ENCODE measurements at regions not wholly inside any gene's neighbourhood (a gene's known extent, or its start where the extent isn't known, plus 50 kb on each side); places are given as distances from the start of the nearest gene placed in this dataset.

DNA sequence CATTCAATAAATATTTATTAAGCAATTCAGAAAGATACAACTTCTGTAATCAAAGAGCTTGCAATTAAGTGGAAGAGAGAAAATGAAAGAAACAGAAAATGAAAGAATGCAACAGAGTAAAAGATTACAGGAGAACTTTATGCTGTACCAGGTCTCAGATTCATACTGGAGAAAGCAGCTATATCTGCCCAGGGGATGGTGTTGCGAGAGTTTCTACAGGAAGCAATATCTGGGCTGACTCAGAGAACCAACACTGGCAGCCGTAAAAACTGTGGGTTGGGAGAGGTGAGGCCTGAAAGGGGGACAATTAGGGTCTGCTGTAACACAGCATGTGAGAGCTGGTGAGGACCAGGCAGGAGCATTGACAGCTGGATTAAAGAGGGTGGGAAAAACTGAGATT, 256.7 kb upstream of the TCF21 start:
- H3K4me3 ChIP-seq (ENCODE audit: low read depth in 2 of 2, low read length in 1 of 2), result no peak overlapping the region
- no peaks in the 10 kb centered on the region for H3K9me3 ChIP-seq
- H3K4me1 ChIP-seq (ENCODE audit: control insufficient read depth in 1 of 2, insufficient read depth in 2 of 2, low read depth in 1 of 2, low read length in 1 of 2), result no peaks in the 10 kb centered on the region; a peak in 1 of 4 replicates
- H3K4me2 ChIP-seq, result no peak overlapping the region
- no peak overlapping the region for H3K9ac ChIP-seq
- no peaks in the 10 kb centered on the region for H4K20me1 ChIP-seq (ENCODE audit: insufficient read depth)
- POLR2A ChIA-PET, result no interaction called here
- no peak overlapping the region for H3K27ac ChIP-seq (ENCODE audit: low read depth in 2 of 2, low read length in 1 of 2)
- CTCF ChIA-PET, result no interaction called here
- no peaks in the 10 kb centered on the region for H3K79me2 ChIP-seq (ENCODE audit: insufficient read depth)
- TF ChIP-seq MXI1 (IDR thresholded peaks at IDR 0.05; ENCODE audit: low read depth, low read length), result no peak
- no peak for TF ChIP-seq FOSL2 (IDR thresholded peaks at IDR 0.05; ENCODE audit: borderline replicate concordance, low read depth)
- no peak for TF ChIP-seq EP300 (IDR thresholded peaks at IDR 0.05; ENCODE audit: borderline replicate concordance in 1 of 2, low read depth in 1 of 2, low read length in 1 of 2)
- TF ChIP-seq RFX5 (IDR thresholded peaks at IDR 0.05; ENCODE audit: low read length), result no peak
- TF ChIP-seq CHD2 (IDR thresholded peaks at IDR 0.05; ENCODE audit: low read length, partially characterized antibody), result no peak
- TF ChIP-seq, protein P1, sequence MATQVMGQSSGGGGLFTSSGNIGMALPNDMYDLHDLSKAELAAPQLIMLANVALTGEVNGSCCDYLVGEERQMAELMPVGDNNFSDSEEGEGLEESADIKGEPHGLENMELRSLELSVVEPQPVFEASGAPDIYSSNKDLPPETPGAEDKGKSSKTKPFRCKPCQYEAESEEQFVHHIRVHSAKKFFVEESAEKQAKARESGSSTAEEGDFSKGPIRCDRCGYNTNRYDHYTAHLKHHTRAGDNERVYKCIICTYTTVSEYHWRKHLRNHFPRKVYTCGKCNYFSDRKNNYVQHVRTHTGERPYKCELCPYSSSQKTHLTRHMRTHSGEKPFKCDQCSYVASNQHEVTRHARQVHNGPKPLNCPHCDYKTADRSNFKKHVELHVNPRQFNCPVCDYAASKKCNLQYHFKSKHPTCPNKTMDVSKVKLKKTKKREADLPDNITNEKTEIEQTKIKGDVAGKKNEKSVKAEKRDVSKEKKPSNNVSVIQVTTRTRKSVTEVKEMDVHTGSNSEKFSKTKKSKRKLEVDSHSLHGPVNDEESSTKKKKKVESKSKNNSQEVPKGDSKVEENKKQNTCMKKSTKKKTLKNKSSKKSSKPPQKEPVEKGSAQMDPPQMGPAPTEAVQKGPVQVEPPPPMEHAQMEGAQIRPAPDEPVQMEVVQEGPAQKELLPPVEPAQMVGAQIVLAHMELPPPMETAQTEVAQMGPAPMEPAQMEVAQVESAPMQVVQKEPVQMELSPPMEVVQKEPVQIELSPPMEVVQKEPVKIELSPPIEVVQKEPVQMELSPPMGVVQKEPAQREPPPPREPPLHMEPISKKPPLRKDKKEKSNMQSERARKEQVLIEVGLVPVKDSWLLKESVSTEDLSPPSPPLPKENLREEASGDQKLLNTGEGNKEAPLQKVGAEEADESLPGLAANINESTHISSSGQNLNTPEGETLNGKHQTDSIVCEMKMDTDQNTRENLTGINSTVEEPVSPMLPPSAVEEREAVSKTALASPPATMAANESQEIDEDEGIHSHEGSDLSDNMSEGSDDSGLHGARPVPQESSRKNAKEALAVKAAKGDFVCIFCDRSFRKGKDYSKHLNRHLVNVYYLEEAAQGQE (IDR thresholded peaks at IDR 0.05; ENCODE audit: low read depth, low read length), result no peak
- no peak for TF ChIP-seq TEAD4 (IDR thresholded peaks at IDR 0.05; ENCODE audit: borderline replicate concordance, insufficient read depth)
- no peak overlapping the region for H2AFZ ChIP-seq (ENCODE audit: low read depth)
- H3K36me3 ChIP-seq (replicated peaks in 1 of 2; ENCODE audit: control insufficient read depth in 1 of 2, insufficient read depth in 2 of 2, low read length in 1 of 2), result no peaks in the 10 kb centered on the region
- H3K9me2 ChIP-seq, result no peaks in the 10 kb centered on the region
- H3K27me3 ChIP-seq (ENCODE audit: insufficient read depth), result no peaks in the 10 kb centered on the region
- no peaks in the 10 kb centered on the region for H3F3A ChIP-seq (replicated peaks; ENCODE audit: insufficient read depth)
- no peak for DNase-seq
- WGBS (ENCODE audit: low lambda C conversion rate), result 5% methylated on average over 2 of the region's 2 CpGs

DNA sequence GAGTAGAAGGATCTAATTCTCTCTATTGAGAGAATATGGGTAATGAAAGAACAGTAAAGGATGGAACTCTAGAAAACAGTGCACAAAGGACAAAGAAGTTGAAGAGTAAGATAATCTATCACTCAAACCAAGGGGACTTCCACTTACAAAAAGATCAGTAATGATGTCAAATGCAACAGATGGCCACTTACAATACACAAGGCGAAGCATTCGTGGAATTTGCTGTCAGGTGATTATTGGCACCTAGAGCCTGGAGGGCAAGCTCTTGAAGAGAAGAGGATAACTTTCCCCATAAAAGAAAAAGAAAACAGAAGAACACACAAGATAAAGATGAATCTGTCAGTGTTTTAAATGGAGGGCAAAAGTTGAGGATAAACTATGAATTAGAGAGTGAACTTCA, 256.0 kb upstream of the TCF21 start:
- no peaks in the 10 kb centered on the region for H4K20me1 ChIP-seq (ENCODE audit: insufficient read depth)
- H3K27me3 ChIP-seq (ENCODE audit: insufficient read depth), result no peaks in the 10 kb centered on the region
- no peak overlapping the region for H3K9ac ChIP-seq
- H3K4me3 ChIP-seq (ENCODE audit: low read depth in 2 of 2, low read length in 1 of 2), result no peak overlapping the region
- H3K9me3 ChIP-seq, result no peaks in the 10 kb centered on the region
- no peaks in the 10 kb centered on the region for H3K9me2 ChIP-seq
- TF ChIP-seq GATA2 (CRISPR knock-in tag; IDR thresholded peaks at IDR 0.05) (no peak), RCOR1 (IDR thresholded peaks at IDR 0.05; ENCODE audit: low read length) (no peak), TAF1 (IDR thresholded peaks at IDR 0.05; ENCODE audit: borderline replicate concordance, low read depth, low read length) (no peak), TCF12 (IDR thresholded peaks at IDR 0.05) (no peak), GABPA (IDR thresholded peaks at IDR 0.05; ENCODE audit: low read depth) (no peak), NRF1 (IDR thresholded peaks at IDR 0.05; ENCODE audit: low read depth, low read length) (no peak), CHD2 (IDR thresholded peaks at IDR 0.05; ENCODE audit: low read length, partially characterized antibody) (no peak), JUND (IDR thresholded peaks at IDR 0.05) (no peak)
- TF ChIP-seq, protein P2, sequence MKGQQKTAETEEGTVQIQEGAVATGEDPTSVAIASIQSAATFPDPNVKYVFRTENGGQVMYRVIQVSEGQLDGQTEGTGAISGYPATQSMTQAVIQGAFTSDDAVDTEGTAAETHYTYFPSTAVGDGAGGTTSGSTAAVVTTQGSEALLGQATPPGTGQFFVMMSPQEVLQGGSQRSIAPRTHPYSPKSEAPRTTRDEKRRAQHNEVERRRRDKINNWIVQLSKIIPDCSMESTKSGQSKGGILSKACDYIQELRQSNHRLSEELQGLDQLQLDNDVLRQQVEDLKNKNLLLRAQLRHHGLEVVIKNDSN (IDR thresholded peaks at IDR 0.05; ENCODE audit: borderline replicate concordance, low read depth), result no peak
- WGBS (ENCODE audit: low lambda C conversion rate), result 4% methylated on average over 2 of the region's 2 CpGs
- H3K4me2 ChIP-seq, result no peak overlapping the region
- H2AFZ ChIP-seq (ENCODE audit: low read depth), result no peak overlapping the region
- no peak overlapping the region for H3K27ac ChIP-seq (ENCODE audit: low read depth in 2 of 2, low read length in 1 of 2)
- no peak for DNase-seq
- no peaks in the 10 kb centered on the region for H3K36me3 ChIP-seq (replicated peaks in 1 of 2; ENCODE audit: control insufficient read depth in 1 of 2, insufficient read depth in 2 of 2, low read length in 1 of 2)
- POLR2A ChIA-PET, result no interaction called here
- no peaks in the 10 kb centered on the region for H3K79me2 ChIP-seq (ENCODE audit: insufficient read depth)
- H3K4me1 ChIP-seq (ENCODE audit: control insufficient read depth in 1 of 2, insufficient read depth in 2 of 2, low read depth in 1 of 2, low read length in 1 of 2), result no peaks in the 10 kb centered on the region; a peak in 1 of 4 replicates
- no peaks in the 10 kb centered on the region for H3F3A ChIP-seq (replicated peaks; ENCODE audit: insufficient read depth)
- CTCF ChIA-PET, result no interaction called here
